Left lung (tissue), 4 donors: ENCODE measurements at regions not wholly inside any gene's neighbourhood (a gene's known extent, or its start where the extent isn't known, plus 50 kb on each side); places are given as distances from the start of the nearest gene placed in this dataset.

ENCODE experiments used
- ATAC-seq: fragments of 200-7000 bp; cut with Tn5 transposase; one replicate; pipeline ENCODE4 v1.9.1; 2020; ENCODE audit warnings: moderate library complexity
- DNase-seq, 4 donors: peaks; one replicate each; pipeline ENCODE4 v3.0.0-alpha.2; 2013 to 2020
- H3K27ac ChIP-seq, 2 donors: fragments of 200-600 bp; sonication (generic) in 1 of 2; one replicate each; pipeline versions ENCODE4 v1.5.0 to v1.8.0; 2020 to 2021
- H3K27me3 ChIP-seq, 2 donors: fragments of 200-600 bp; sonication (generic) in 1 of 2; one replicate each; pipeline versions ENCODE4 v1.5.0 to v1.8.0; 2020 to 2021
- H3K36me3 ChIP-seq, 2 donors: fragments of 200-600 bp; sonication (generic) in 1 of 2; one replicate each; pipeline versions ENCODE4 v1.5.0 to v1.8.0; 2020 to 2021
- H3K4me1 ChIP-seq, 2 donors: fragments of 200-600 bp; one replicate each; pipeline ENCODE4 v1.8.0; 2021
- H3K4me3 ChIP-seq, 2 donors: fragments of 200-600 bp; sonication (generic) in 1 of 2; one replicate each; pipeline versions ENCODE4 v1.5.0 to v1.8.0; 2020 to 2021; ENCODE audit warnings: mild to moderate bottlenecking in 1 of 2
- H3K9me3 ChIP-seq, 2 donors: fragments of 200-600 bp; sonication (generic) in 1 of 2; one replicate each; pipeline versions ENCODE4 v1.5.0 to v1.8.0; 2020 to 2021
- CTCF ChIP-seq, 2 donors: fragments of 200-600 bp; sonication (generic) in 1 of 2; IDR thresholded peaks; one replicate each; pipeline versions ENCODE4 v1.5.0 to v1.8.0; 2021; ENCODE audit warnings: antibody characterized with exemption in 2 of 2
- intact Hi-C, 2 donors: fragments of 100-400 bp; cut with DNase I; formaldehyde crosslinking; loops; one replicate each; pipeline versions ENCODE4 v1.11.2 to v1.14.2; 2022
- donor health status: DM: no; HTN: yes; CAD: no.
- donor health status: DM: no; HTN: no; CAD: no.

- no peaks in the 10 kb centered on the region for H3K27me3 ChIP-seq
- no peak overlapping the region for H3K27ac ChIP-seq
- TF ChIP-seq CTCF (IDR thresholded peaks at IDR 0.05), result no peak
- no peak for DNase-seq
- H3K36me3 ChIP-seq, result no peaks in the 10 kb centered on the region
- no peaks in the 10 kb centered on the region for H3K9me3 ChIP-seq
- H3K4me3 ChIP-seq, result no peak overlapping the region
- H3K4me1 ChIP-seq, result no peaks in the 10 kb centered on the region
- intact Hi-C loops, result loop anchor here in 1 of 2 donors (10.0 kb wide), 1 partner anchor 79 kb away; no protein-coding TSS in a partner anchor
- ATAC-seq, result no peak
Measured at GRCh38 chr1:177354247-177354646, 183.5 kb downstream of the BRINP2 start.

GRCh38 chr1:177351361-177352108 is 180.8 kb downstream of the BRINP2 start:
- no peak for TF ChIP-seq CTCF (IDR thresholded peaks at IDR 0.05)
- peak; percentile 91 for ATAC-seq
- Histone ChIP-seq H3K9me3 (no peaks in the 10 kb centered on the region), H3K4me1 (no peaks in the 10 kb centered on the region), H3K36me3 (no peaks in the 10 kb centered on the region), H3K27me3 (no peaks in the 10 kb centered on the region), H3K27ac (no peak overlapping the region), H3K4me3 (no peak overlapping the region)
- intact Hi-C loops, result loop anchor here in 1 of 2 donors (10.0 kb wide), 1 partner anchor 77 kb away; no protein-coding TSS in a partner anchor
- DNase-seq, result peak in 3 of 4 donors; percentile 39 to 92 (median 89)

- no peak for ATAC-seq
- Histone ChIP-seq H3K4me1 (no peaks in the 10 kb centered on the region), H3K36me3 (no peaks in the 10 kb centered on the region), H3K27ac (no peak overlapping the region), H3K4me3 (no peak overlapping the region), H3K27me3 (no peaks in the 10 kb centered on the region), H3K9me3 (no peaks in the 10 kb centered on the region)
- TF ChIP-seq CTCF (IDR thresholded peaks at IDR 0.05), result no peak
- intact Hi-C loops, result no loop called here
- DNase-seq, result no peak
Measured at GRCh38 chr1:177346790-177347359, 176.1 kb downstream of the BRINP2 start.

GRCh38 chr1:177343445-177343844 is 172.7 kb downstream of the BRINP2 start:
- no peak for ATAC-seq

More at GRCh38 chr1:177343445-177343844, 172.7 kb downstream of the BRINP2 start:
- intact Hi-C loops, result no loop called here
- Histone ChIP-seq H3K36me3 (no peaks in the 10 kb centered on the region), H3K4me1 (no peaks in the 10 kb centered on the region), H3K4me3 (no peak overlapping the region), H3K27ac (no peak overlapping the region), H3K27me3 (no peaks in the 10 kb centered on the region), H3K9me3 (no peaks in the 10 kb centered on the region)
- no peak for DNase-seq
- TF ChIP-seq CTCF (IDR thresholded peaks at IDR 0.05), result no peak
